GM06990 (cell line): ENCODE measurements at regions not wholly inside any gene's neighbourhood (a gene's known extent, or its start where the extent isn't known, plus 50 kb on each side); places are given as distances from the start of the nearest gene placed in this dataset.

Experiments
- DNase-seq: peaks from one replicate; pipeline ENCODE4 v3.0.0-alpha.2; 2011; ENCODE audit not compliant: insufficient read length; ENCODE audit errors: extremely low read depth
- H3K27me3 ChIP-seq: replicated peaks from 2 replicates; pipeline ENCODE4 v1.6.0; 2011; ENCODE audit warnings: low read length; ENCODE audit not compliant: control insufficient read depth, insufficient read depth
- H3K36me3 ChIP-seq: 2 replicates; pipeline ENCODE4 v1.5.1; 2011; ENCODE audit warnings: low read length; ENCODE audit not compliant: control insufficient read depth, insufficient read depth
- H3K4me3 ChIP-seq: replicated peaks from 2 replicates; pipeline ENCODE4 v1.5.1; 2011; ENCODE audit warnings: low read depth, mild to moderate bottlenecking, control low read depth, low read length
- TF ChIP-seq, protein P1 (sequence below): IDR thresholded peaks from 2 replicates; pipeline ENCODE4 v1.5.1; 2011; ENCODE audit warnings: low read length, control low read depth, mild to moderate bottlenecking, inconsistent platforms; ENCODE audit not compliant: insufficient read depth, poor library complexity, severe bottlenecking

DNA sequence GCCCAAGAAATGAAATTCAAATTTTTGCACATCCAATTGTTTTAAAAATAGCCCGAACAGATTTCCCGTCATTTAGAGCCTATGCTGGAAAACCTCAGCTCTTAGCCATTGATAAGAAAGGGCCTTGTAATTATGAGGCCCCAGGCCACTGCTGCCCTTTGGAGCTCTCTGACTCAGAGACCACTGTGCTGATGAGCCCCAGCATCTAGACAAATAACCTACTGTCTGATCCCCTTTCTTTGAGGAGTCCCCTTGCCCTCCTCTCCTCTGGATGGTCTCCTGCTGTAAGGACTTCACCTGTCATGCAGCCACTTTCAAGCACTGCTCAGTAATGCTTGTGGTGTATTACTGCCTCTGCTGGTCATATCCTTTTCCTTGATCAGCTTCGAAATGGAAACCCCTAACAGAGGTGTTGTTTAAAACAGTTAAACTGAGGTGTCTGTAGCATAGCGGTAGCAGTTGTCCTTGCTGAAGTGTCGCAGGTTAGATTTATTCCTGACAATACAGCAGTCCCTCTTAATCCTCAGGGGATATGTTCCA, 159.9 kb upstream of the SRRM4 start:
- no peak overlapping the region for H3K4me3 ChIP-seq
- DNase-seq = no peak
- no peaks in the 10 kb centered on the region for H3K36me3 ChIP-seq
- TF ChIP-seq, protein P1, sequence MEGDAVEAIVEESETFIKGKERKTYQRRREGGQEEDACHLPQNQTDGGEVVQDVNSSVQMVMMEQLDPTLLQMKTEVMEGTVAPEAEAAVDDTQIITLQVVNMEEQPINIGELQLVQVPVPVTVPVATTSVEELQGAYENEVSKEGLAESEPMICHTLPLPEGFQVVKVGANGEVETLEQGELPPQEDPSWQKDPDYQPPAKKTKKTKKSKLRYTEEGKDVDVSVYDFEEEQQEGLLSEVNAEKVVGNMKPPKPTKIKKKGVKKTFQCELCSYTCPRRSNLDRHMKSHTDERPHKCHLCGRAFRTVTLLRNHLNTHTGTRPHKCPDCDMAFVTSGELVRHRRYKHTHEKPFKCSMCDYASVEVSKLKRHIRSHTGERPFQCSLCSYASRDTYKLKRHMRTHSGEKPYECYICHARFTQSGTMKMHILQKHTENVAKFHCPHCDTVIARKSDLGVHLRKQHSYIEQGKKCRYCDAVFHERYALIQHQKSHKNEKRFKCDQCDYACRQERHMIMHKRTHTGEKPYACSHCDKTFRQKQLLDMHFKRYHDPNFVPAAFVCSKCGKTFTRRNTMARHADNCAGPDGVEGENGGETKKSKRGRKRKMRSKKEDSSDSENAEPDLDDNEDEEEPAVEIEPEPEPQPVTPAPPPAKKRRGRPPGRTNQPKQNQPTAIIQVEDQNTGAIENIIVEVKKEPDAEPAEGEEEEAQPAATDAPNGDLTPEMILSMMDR = no peak
- H3K27me3 ChIP-seq = no peaks in the 10 kb centered on the region; the same call in 1 of the 2 replicates

DNA sequence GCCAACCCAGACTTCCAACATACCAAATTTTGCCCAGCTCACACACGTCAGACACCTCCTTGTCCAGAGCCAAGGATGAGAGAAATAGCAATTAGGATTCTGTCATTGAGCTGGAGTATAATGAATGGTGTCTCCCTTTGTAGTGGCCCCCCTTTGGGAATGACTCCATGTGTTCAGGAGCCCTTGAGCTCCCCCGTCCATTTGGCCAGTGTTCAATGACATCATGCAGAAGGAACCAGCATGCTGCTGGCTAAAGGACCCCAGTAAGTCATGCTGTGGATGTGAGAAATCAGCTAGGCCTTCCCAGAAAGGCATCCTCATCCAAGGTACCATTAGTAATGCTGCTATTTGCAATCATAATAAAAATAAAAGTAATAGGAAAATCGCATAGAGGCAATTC, 158.8 kb upstream of the SRRM4 start:
- Histone ChIP-seq H3K36me3 (no peaks in the 10 kb centered on the region), H3K4me3 (no peak overlapping the region), H3K27me3 (no peaks in the 10 kb centered on the region)
- no peak for DNase-seq
- TF ChIP-seq, protein P1 = no peak

DNA sequence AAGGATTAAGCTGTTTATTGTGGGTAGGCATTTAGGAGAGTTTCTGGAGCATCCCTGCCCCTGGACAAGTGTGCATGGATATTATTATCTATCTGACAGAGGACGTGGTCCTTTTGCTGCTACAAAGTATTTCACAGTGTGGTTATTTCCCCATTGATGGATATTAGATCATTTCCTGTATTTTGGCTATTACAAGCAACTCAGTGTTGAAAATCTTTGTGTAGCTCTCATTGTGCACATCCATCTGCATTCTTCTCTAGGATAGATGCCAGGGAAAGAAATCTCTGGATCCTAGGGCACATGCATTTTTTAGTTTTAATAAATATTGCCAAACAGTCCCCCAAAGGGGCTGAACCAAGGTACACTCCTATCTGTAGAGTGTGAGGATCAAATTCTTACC, 154.3 kb upstream of the SRRM4 start:
- no peaks in the 10 kb centered on the region for H3K36me3 ChIP-seq
- no peak overlapping the region for H3K4me3 ChIP-seq
- H3K27me3 ChIP-seq = no peaks in the 10 kb centered on the region
- TF ChIP-seq, protein P1 = no peak
- DNase-seq = no peak

DNA sequence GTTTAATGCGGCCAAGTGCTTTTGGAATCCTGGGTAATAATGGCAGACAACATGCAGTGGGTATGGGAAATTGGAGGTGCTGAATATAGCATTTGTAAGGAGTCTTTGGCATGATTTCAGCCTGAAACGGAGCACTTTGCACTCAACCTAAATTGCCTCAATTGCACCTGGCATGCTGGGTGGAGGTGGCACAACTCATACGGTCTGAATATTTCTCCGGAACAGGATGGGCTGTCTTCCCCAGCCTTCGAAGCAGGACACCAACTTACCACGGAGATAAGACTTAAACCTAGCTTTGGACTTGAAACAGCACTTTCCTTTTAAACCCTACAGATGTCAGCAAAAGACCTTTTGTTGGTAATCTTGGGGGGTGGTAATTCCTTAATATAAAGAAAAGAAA, 153.7 kb upstream of the SRRM4 start:
- H3K4me3 ChIP-seq = no peak overlapping the region
- TF ChIP-seq, protein P1 = no peak
- DNase-seq = no peak
- H3K36me3 ChIP-seq = no peaks in the 10 kb centered on the region
- no peaks in the 10 kb centered on the region for H3K27me3 ChIP-seq

DNA sequence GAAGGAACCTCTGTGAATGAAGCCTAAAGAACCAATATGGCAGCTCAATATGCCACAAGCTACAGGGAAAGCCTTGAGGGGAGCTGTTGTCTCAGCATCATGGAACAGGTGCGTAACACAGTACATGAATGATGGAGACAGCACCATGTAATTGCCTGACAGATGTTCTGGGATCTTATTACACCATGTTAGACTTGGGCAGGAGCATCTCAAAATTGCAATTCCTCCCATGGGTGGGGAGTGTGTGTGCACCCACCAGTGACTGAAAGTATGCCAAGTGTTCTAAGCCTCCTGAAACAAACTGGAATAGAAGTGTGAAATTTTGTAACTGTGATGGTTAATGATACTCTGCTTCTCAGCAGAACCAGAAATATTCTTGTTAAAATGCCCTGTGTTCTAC, 151.0 kb upstream of the SRRM4 start:
- TF ChIP-seq, protein P1 = no peak
- DNase-seq = no peak
- no peak overlapping the region for H3K4me3 ChIP-seq

DNA sequence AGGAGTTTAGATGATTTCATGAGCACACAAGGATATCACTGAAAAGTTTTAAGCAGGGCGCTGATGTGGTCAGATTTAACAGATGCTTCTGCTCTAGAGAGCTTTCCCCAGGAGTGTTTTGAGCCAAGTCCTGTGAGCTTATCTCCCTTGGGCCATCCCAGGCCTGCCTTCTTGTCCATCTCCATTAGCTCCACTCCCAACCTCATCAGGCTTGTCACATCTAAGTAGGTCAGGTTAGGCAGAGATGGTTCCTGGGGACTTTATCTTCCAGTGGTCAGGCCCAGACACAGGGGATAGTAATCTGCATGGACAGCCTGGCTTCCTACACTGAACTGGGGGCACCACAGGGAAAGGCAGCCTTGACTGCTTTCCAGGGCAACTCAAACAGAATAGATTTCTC, 145.4 kb upstream of the SRRM4 start:
- no peak for DNase-seq
- TF ChIP-seq, protein P1 = no peak
- H3K4me3 ChIP-seq = no peak overlapping the region
- H3K36me3 ChIP-seq = no peaks in the 10 kb centered on the region
- H3K27me3 ChIP-seq = no peaks in the 10 kb centered on the region

More for the DNA sequence above, 151.0 kb upstream of the SRRM4 start:
- Histone ChIP-seq H3K27me3 (no peaks in the 10 kb centered on the region), H3K36me3 (no peaks in the 10 kb centered on the region)
